Myocyte (in vitro differentiated cells): ENCODE measurements at regions not wholly inside any gene's neighbourhood (a gene's known extent, or its start where the extent isn't known, plus 50 kb on each side); places are given as distances from the start of the nearest gene placed in this dataset.

Experiments used
- DNase-seq: peaks from one replicate; pipeline ENCODE4 v3.0.0-alpha.2; 2012; ENCODE audit warnings: low read depth

GRCh38 chr4:136691607-136692006, 840.7 kb downstream of the PCDH18 start:
- DNase-seq = no peak

GRCh38 chr4:136690360-136690759, 841.9 kb downstream of the PCDH18 start:
- DNase-seq = no peak

- DNase-seq = no peak
These were observed 844.7 kb downstream of the PCDH18 start for GRCh38 chr4:136687596-136687995.

GRCh38 chr4:136687118-136687517, 845.2 kb downstream of the PCDH18 start:
- DNase-seq = peak; percentile 2

GRCh38 chr4:136680761-136681160, 851.5 kb downstream of the PCDH18 start:
- no peak for DNase-seq

- peak; percentile 15 for DNase-seq
These were observed 852.0 kb downstream of the PCDH18 start for GRCh38 chr4:136680271-136680670.

- no peak for DNase-seq
These were observed 862.0 kb downstream of the PCDH18 start for GRCh38 chr4:136670265-136670664.

GRCh38 chr4:136664988-136665387, 867.3 kb downstream of the PCDH18 start:
- DNase-seq = no peak

GRCh38 chr4:136662539-136662938, 869.8 kb downstream of the PCDH18 start:
- no peak for DNase-seq

- DNase-seq = no peak
These were observed 878.5 kb downstream of the PCDH18 start for GRCh38 chr4:136653640-136654406.

- DNase-seq = no peak
These were observed 880.4 kb downstream of the PCDH18 start for GRCh38 chr4:136651932-136652331.

GRCh38 chr4:136651278-136651667, 881.0 kb downstream of the PCDH18 start:
- no peak for DNase-seq

GRCh38 chr4:136650541-136651277, 881.6 kb downstream of the PCDH18 start:
- peak; percentile 3 for DNase-seq

- DNase-seq = no peak
These were observed 888.0 kb downstream of the PCDH18 start for GRCh38 chr4:136644279-136644678.

GRCh38 chr4:136643416-136643815, 888.9 kb downstream of the PCDH18 start:
- no peak for DNase-seq

GRCh38 chr4:136637071-136637777, 895.1 kb downstream of the PCDH18 start:
- DNase-seq = peak; percentile 19

GRCh38 chr4:136636155-136636554, 896.1 kb downstream of the PCDH18 start:
- DNase-seq = no peak

- DNase-seq = no peak
These were observed 898.2 kb downstream of the PCDH18 start for GRCh38 chr4:136634121-136634520.

- DNase-seq = no peak
These were observed 932.4 kb downstream of the PCDH18 start for GRCh38 chr4:136599890-136600289.

GRCh38 chr4:136590440-136590839, 941.9 kb downstream of the PCDH18 start:
- DNase-seq = no peak

- no peak for DNase-seq
These were observed 948.7 kb downstream of the PCDH18 start for GRCh38 chr4:136583567-136583966.

- DNase-seq = no peak
These were observed 951.2 kb downstream of the PCDH18 start for GRCh38 chr4:136581119-136581518.
